GM19463 (cell line): ENCODE measurements at regions not wholly inside any gene's neighbourhood (a gene's known extent, or its start where the extent isn't known, plus 50 kb on each side); places are given as distances from the start of the nearest gene placed in this dataset.
"Not testable (repeated sequence)": the region's sequence is repeated elsewhere in the genome, so short reads cannot be mapped to it uniquely, and the experiment has no call there.

Experiments used
- ATAC-seq: cut with Tn5 transposase; IDR thresholded peaks from one replicate; pipeline ENCODE4 v1.9.1; 2021; ENCODE audit warnings: mild to moderate bottlenecking, moderate library complexity; ENCODE audit not compliant: unreplicated experiment

GRCh38 chr11:106276859-106277436 lies 199.5 kb downstream of the AASDHPPT start:
- no peak for ATAC-seq

GRCh38 chr11:106277484-106277883 lies 200.0 kb downstream of the AASDHPPT start:
- ATAC-seq = no peak

GRCh38 chr11:106278391-106278790 lies 200.9 kb downstream of the AASDHPPT start:
- ATAC-seq = no peak

- no peak for ATAC-seq
Measured at GRCh38 chr11:106280036-106280435, 202.6 kb downstream of the AASDHPPT start.

- ATAC-seq = no peak
Measured at GRCh38 chr11:106281455-106282173, 204.2 kb downstream of the AASDHPPT start.

- ATAC-seq = no peak
Measured at GRCh38 chr11:106286881-106287504, 209.5 kb downstream of the AASDHPPT start.

GRCh38 chr11:106288057-106288456 lies 210.6 kb downstream of the AASDHPPT start:
- no peak for ATAC-seq

GRCh38 chr11:106288822-106289387 lies 211.4 kb downstream of the AASDHPPT start:
- ATAC-seq = no peak

- ATAC-seq = no peak
Measured at GRCh38 chr11:106292526-106292925, 215.1 kb downstream of the AASDHPPT start.

GRCh38 chr11:106295974-106296373 lies 218.5 kb downstream of the AASDHPPT start:
- ATAC-seq = no peak

- ATAC-seq = no peak
Measured at GRCh38 chr11:106302416-106302815, 225.0 kb downstream of the AASDHPPT start.

GRCh38 chr11:106304274-106304673 lies 226.8 kb downstream of the AASDHPPT start:
- ATAC-seq = no peak

GRCh38 chr11:106305458-106305857 lies 228.0 kb downstream of the AASDHPPT start:
- no peak for ATAC-seq

- ATAC-seq = no peak
Measured at GRCh38 chr11:106306942-106307341, 229.5 kb downstream of the AASDHPPT start.

- ATAC-seq = no peak
Measured at GRCh38 chr11:106309070-106309684, 231.7 kb downstream of the AASDHPPT start.

- ATAC-seq = no peak
Measured at GRCh38 chr11:106311531-106312230, 234.2 kb downstream of the AASDHPPT start.

- ATAC-seq = not testable (repeated sequence)
Measured at GRCh38 chr11:106317208-106317773, 239.8 kb downstream of the AASDHPPT start.

- ATAC-seq = no peak
Measured at GRCh38 chr11:106321601-106322000, 244.1 kb downstream of the AASDHPPT start.

GRCh38 chr11:106322106-106322505 lies 244.6 kb downstream of the AASDHPPT start:
- no peak for ATAC-seq

GRCh38 chr11:106326087-106326486 lies 248.6 kb downstream of the AASDHPPT start:
- ATAC-seq = no peak
